HG03442 (cell line): ENCODE measurements at regions not wholly inside any gene's neighbourhood (a gene's known extent, or its start where the extent isn't known, plus 50 kb on each side); places are given as distances from the start of the nearest gene placed in this dataset.
"Not testable (repeated sequence)": the region's sequence is repeated elsewhere in the genome, so short reads cannot be mapped to it uniquely, and the experiment has no call there.

Experiments
- ATAC-seq: cut with Tn5 transposase; IDR thresholded peaks from one replicate; pipeline ENCODE4 v1.9.1; 2021; ENCODE audit warnings: mild to moderate bottlenecking, moderate library complexity; ENCODE audit not compliant: unreplicated experiment

- no peak for ATAC-seq
Observed at GRCh38 chr1:60866226-60866900, 216.0 kb upstream of the NFIA start.

GRCh38 chr1:60865166-60865565, 217.2 kb upstream of the NFIA start:
- ATAC-seq: no peak

GRCh38 chr1:60864722-60865121, 217.6 kb upstream of the NFIA start:
- no peak for ATAC-seq

GRCh38 chr1:60863131-60863530, 219.2 kb upstream of the NFIA start:
- ATAC-seq: no peak

GRCh38 chr1:60861961-60862567, 220.3 kb upstream of the NFIA start:
- no peak for ATAC-seq

GRCh38 chr1:60859111-60859510, 223.2 kb upstream of the NFIA start:
- ATAC-seq: no peak

GRCh38 chr1:60857851-60858250, 224.5 kb upstream of the NFIA start:
- no peak for ATAC-seq

- ATAC-seq: no peak
Observed at GRCh38 chr1:60850084-60850483, 232.3 kb upstream of the NFIA start.

- ATAC-seq: no peak
Observed at GRCh38 chr1:60849401-60849800, 233.0 kb upstream of the NFIA start.

GRCh38 chr1:60848583-60849188, 233.7 kb upstream of the NFIA start:
- ATAC-seq: no peak

GRCh38 chr1:60847855-60848582, 234.3 kb upstream of the NFIA start:
- ATAC-seq: no peak

GRCh38 chr1:60847391-60847790, 235.0 kb upstream of the NFIA start:
- ATAC-seq: no peak

GRCh38 chr1:60845659-60846058, 236.7 kb upstream of the NFIA start:
- ATAC-seq: not testable (repeated sequence)

GRCh38 chr1:60842304-60842703, 240.1 kb upstream of the NFIA start:
- no peak for ATAC-seq

- no peak for ATAC-seq
Observed at GRCh38 chr1:60841116-60842046, 241.0 kb upstream of the NFIA start.

- not testable (repeated sequence) for ATAC-seq
Observed at GRCh38 chr1:60840476-60840875, 241.9 kb upstream of the NFIA start.

GRCh38 chr1:60835649-60836048, 246.7 kb upstream of the NFIA start:
- no peak for ATAC-seq

GRCh38 chr1:60833173-60833572, 249.2 kb upstream of the NFIA start:
- ATAC-seq: no peak

- ATAC-seq: no peak
Observed at GRCh38 chr1:60832367-60832766, 250.0 kb upstream of the NFIA start.

- ATAC-seq: no peak
Observed at GRCh38 chr1:60831780-60832179, 250.6 kb upstream of the NFIA start.

GRCh38 chr1:60828944-60829343, 253.4 kb upstream of the NFIA start:
- no peak for ATAC-seq
